NB4 (cell line): ENCODE measurements at regions not wholly inside any gene's neighbourhood (a gene's known extent, or its start where the extent isn't known, plus 50 kb on each side); places are given as distances from the start of the nearest gene placed in this dataset.

Source experiments
- DNase-seq: peaks from one replicate; pipeline ENCODE4 v3.0.0; 2010; ENCODE audit warnings: low read depth
- H3K4me3 ChIP-seq: one replicate; pipeline ENCODE4 v1.5.1; 2011; ENCODE audit warnings: mild to moderate bottlenecking, low read depth, low read length, moderate library complexity
- MAX ChIP-seq: IDR thresholded peaks from 2 replicates; pipeline ENCODE4 v1.6.1; 2011; ENCODE audit warnings: low read depth, low read length
- MYC ChIP-seq: IDR thresholded peaks from 2 replicates; pipeline ENCODE4 v1.6.1; 2011; ENCODE audit warnings: low read depth, low read length
- POLR2A ChIP-seq: IDR thresholded peaks from 2 replicates; pipeline ENCODE4 v1.6.1; 2011; ENCODE audit warnings: mild to moderate bottlenecking; ENCODE audit not compliant: insufficient read length; ENCODE audit errors: extremely low read depth
- TF ChIP-seq, protein P1 (sequence below): IDR thresholded peaks from one replicate; pipeline ENCODE4 v1.5.1; 2012; ENCODE audit warnings: low read depth, low read length

DNA sequence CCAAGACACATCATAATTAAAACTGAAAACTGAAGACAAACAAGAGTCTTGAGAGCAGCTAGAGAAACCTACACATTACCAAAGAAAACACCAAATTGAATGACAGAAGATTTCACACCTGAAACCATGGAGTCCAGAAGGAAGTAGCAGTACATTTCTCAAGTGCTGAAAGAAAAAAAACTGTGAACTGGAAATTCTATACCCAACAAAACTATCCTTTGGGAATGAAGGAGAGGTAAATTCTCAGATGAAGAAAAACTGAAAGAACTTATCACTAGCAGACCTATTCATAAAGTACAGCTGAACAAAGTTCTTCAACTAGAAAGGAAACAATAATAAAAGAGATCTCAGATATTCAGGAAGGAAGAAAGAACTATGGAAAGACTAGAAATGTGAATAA lies 198.7 kb upstream of the ZNF507 start:
- TF ChIP-seq MAX = no peak
- DNase-seq = no peak
- no peak overlapping the region for H3K4me3 ChIP-seq

GRCh38 chr19:32150605-32151004 lies 194.8 kb upstream of the ZNF507 start:
- TF ChIP-seq MYC = no peak
- TF ChIP-seq, protein P1, sequence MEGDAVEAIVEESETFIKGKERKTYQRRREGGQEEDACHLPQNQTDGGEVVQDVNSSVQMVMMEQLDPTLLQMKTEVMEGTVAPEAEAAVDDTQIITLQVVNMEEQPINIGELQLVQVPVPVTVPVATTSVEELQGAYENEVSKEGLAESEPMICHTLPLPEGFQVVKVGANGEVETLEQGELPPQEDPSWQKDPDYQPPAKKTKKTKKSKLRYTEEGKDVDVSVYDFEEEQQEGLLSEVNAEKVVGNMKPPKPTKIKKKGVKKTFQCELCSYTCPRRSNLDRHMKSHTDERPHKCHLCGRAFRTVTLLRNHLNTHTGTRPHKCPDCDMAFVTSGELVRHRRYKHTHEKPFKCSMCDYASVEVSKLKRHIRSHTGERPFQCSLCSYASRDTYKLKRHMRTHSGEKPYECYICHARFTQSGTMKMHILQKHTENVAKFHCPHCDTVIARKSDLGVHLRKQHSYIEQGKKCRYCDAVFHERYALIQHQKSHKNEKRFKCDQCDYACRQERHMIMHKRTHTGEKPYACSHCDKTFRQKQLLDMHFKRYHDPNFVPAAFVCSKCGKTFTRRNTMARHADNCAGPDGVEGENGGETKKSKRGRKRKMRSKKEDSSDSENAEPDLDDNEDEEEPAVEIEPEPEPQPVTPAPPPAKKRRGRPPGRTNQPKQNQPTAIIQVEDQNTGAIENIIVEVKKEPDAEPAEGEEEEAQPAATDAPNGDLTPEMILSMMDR = no peak
- TF ChIP-seq MAX = no peak
- no peak for TF ChIP-seq POLR2A
- DNase-seq = no peak
- no peak overlapping the region for H3K4me3 ChIP-seq

- no peak for DNase-seq
- no peak overlapping the region for H3K4me3 ChIP-seq
- TF ChIP-seq POLR2A = no peak
- TF ChIP-seq, protein P1 = no peak
- no peak for TF ChIP-seq MAX
- TF ChIP-seq MYC = no peak
Observed at GRCh38 chr19:32154418-32154817, 191.0 kb upstream of the ZNF507 start.

- no peak overlapping the region for H3K4me3 ChIP-seq
- TF ChIP-seq POLR2A (no peak), MYC (no peak), MAX (no peak)
- TF ChIP-seq, protein P1 = no peak
- no peak for DNase-seq
Observed at GRCh38 chr19:32164384-32164992, 180.9 kb upstream of the ZNF507 start.

DNA sequence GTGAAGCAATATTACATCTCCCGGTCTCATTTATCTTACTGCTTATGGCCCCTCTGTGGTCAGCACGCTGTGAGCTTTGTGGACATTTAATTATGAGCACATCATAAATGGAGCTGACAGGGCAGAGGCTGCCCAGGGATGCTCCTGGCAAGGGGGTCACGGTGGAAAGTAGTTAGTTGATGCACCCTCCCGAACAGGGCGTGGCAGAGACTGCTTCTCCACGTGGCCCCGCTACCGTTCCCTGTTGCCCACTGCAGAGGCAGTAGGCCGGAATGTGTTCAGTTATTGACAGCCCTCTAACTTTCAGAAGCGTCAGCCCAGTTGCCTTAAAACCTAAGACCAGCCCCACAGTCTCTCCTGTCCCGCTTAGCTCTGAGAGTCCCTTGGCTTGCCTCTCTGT lies 180.3 kb upstream of the ZNF507 start:
- H3K4me3 ChIP-seq = no peak overlapping the region
- TF ChIP-seq MAX (no peak), POLR2A (no peak), MYC (no peak)
- TF ChIP-seq, protein P1 = no peak

GRCh38 chr19:32165750-32166149 lies 179.7 kb upstream of the ZNF507 start:
- no peak for TF ChIP-seq MAX
- no peak for TF ChIP-seq MYC
- TF ChIP-seq, protein P1 = no peak
- TF ChIP-seq POLR2A = no peak

More for the DNA sequence above, 180.3 kb upstream of the ZNF507 start:
- DNase-seq = no peak

More at GRCh38 chr19:32165750-32166149, 179.7 kb upstream of the ZNF507 start:
- no peak for DNase-seq
- H3K4me3 ChIP-seq = no peak overlapping the region
